Calu3 (cell line): ENCODE measurements at regions not wholly inside any gene's neighbourhood (a gene's known extent, or its start where the extent isn't known, plus 50 kb on each side); places are given as distances from the start of the nearest gene placed in this dataset.

Experiments
- BruUV-seq: library from RNA; stranded (reverse); fragments of 400-500 nt; replicated peaks from 2 replicates; lab custom pipeline; 2021; lab: Mats Ljungman, UMichigan
- CTCF ChIA-PET: fragments of 300-600 bp; sonication (Branson Sonifier 250); formaldehyde crosslinking; loops from one replicate; lab custom pipeline; 2022; ENCODE audit warnings: antibody characterized with exemption; lab: Charles Lee
- DNase-seq: peaks from one replicate; pipeline ENCODE4 v3.0.0; 2022
- H3K27ac Mint-ChIP-seq: one replicate; pipeline ENCODE4 v1.8.0; 2022; ENCODE audit warnings: mixed read lengths; ENCODE audit not compliant: unreplicated experiment
- H3K27me3 Mint-ChIP-seq: one replicate; pipeline ENCODE4 v1.8.0; 2022; ENCODE audit warnings: mixed read lengths; ENCODE audit not compliant: unreplicated experiment
- H3K36me3 Mint-ChIP-seq: one replicate; pipeline ENCODE4 v1.8.0; 2022; ENCODE audit warnings: mild to moderate bottlenecking, moderate library complexity, mixed read lengths; ENCODE audit not compliant: insufficient read depth, unreplicated experiment
- H3K4me1 Mint-ChIP-seq: one replicate; pipeline ENCODE4 v1.8.0; 2022; ENCODE audit warnings: mild to moderate bottlenecking, low read depth, mixed read lengths; ENCODE audit not compliant: unreplicated experiment
- H3K4me3 Mint-ChIP-seq: one replicate; pipeline ENCODE4 v1.8.0; 2022; ENCODE audit warnings: mild to moderate bottlenecking, low read depth, moderate library complexity, mixed read lengths; ENCODE audit not compliant: unreplicated experiment
- H3K9me3 Mint-ChIP-seq: one replicate; pipeline ENCODE4 v1.8.0; 2022; ENCODE audit warnings: low read depth, mixed read lengths; ENCODE audit not compliant: unreplicated experiment
- intact Hi-C: fragments of 100-400 bp; cut with micrococcal nuclease; formaldehyde crosslinking; loops from one replicate; pipeline ENCODE4 v1.10.0; 2022; ENCODE audit not compliant: unreplicated experiment
- TF ChIP-seq, protein P1 (sequence below): fragments of 200-600 bp; IDR thresholded peaks from one replicate; pipeline ENCODE4 v1.8.0; 2022; ENCODE audit warnings: antibody characterized with exemption; ENCODE audit not compliant: unreplicated experiment

DNA sequence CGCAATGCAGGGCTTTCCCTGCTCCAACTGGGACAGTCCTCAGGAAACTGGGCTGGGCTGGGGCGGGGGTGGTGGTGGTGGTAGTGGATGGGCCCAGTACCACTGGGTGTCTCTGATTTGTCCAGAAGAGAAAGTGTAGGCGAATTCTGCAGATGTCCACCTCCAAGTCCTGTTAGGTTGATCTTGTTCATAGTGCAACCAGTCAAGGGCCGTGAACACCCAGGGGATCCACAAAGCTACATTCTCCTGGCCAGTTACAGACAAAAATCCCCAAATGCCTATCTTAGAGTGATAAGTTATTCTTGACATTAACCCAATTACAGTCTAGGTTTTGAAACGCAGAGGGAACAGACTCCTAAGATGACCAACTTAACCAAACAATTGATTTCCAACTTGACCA, 97.5 kb upstream of the SHB start:
- CTCF ChIA-PET, result no interaction called here
- no peak overlapping the region for H3K4me3 Mint-ChIP-seq
- intact Hi-C loops, result no loop called here
- no peak for DNase-seq
- no TSS peak for BruUV-seq
- H3K36me3 Mint-ChIP-seq, result peaks cover 10% of the 10 kb centered on the region
- no peaks in the 10 kb centered on the region for H3K27me3 Mint-ChIP-seq
- no peak overlapping the region for H3K27ac Mint-ChIP-seq
- TF ChIP-seq, protein P1, sequence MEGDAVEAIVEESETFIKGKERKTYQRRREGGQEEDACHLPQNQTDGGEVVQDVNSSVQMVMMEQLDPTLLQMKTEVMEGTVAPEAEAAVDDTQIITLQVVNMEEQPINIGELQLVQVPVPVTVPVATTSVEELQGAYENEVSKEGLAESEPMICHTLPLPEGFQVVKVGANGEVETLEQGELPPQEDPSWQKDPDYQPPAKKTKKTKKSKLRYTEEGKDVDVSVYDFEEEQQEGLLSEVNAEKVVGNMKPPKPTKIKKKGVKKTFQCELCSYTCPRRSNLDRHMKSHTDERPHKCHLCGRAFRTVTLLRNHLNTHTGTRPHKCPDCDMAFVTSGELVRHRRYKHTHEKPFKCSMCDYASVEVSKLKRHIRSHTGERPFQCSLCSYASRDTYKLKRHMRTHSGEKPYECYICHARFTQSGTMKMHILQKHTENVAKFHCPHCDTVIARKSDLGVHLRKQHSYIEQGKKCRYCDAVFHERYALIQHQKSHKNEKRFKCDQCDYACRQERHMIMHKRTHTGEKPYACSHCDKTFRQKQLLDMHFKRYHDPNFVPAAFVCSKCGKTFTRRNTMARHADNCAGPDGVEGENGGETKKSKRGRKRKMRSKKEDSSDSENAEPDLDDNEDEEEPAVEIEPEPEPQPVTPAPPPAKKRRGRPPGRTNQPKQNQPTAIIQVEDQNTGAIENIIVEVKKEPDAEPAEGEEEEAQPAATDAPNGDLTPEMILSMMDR, result no peak
- H3K4me1 Mint-ChIP-seq, result peaks cover 9% of the 10 kb centered on the region
- H3K9me3 Mint-ChIP-seq, result no peaks in the 10 kb centered on the region

DNA sequence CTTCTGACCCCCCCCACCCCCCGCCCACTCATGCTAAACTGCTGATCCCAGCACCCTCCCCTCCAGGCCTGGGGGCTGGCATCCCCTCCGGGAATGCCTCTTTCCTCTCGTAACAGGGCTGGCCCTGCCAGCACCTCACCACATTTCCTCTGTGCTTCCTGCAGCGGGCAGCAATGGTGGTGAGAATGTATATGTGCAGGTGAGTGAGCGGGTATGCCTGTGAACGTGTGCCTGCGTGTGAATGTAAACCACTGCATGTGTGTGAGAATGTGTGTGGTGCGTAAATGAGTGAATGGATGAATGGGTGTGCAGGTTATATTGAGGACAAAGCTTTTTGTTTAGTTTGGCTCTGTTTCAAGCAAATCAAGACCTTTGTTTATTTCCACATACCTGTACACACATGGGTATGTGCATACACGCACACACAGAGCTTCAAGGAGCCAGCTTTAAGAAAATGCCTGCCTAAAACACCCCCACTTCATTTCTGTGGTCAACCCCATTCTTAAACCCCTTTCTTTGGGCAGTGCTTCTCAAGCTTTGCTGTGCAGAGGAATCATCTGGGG, 95.7 kb upstream of the SHB start:
- intact Hi-C loops, result no loop called here
- Mint-ChIP-seq H3K27ac (no peak overlapping the region), H3K4me1 (no peaks in the 10 kb centered on the region), H3K36me3 (no peaks in the 10 kb centered on the region), H3K27me3 (no peaks in the 10 kb centered on the region), H3K9me3 (no peaks in the 10 kb centered on the region), H3K4me3 (no peak overlapping the region)
- DNase-seq, result no peak
- no TSS peak for BruUV-seq
- TF ChIP-seq, protein P1, result no peak
- CTCF ChIA-PET, result no interaction called here

DNA sequence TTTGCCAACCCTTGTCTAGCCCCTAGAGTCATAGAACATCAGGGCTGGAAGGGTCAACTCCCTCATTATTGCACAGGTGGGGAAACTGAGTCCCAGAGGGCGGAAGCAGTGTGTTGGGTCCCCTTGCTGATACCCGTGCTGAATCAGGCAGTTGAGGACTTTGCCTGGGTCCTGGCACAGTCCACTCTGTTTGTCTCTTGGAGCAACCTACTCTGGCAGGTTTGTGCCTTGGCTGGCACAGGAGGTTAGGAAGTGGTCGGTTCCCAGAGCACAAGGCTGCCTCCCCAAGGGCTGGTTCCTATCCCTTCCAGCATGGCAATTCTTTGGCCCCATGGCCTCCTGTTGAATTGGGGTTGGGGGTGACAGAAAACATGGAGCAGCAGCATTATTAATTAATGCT, 94.5 kb upstream of the SHB start:
- TF ChIP-seq, protein P1, result no peak
- Mint-ChIP-seq H3K4me1 (no peaks in the 10 kb centered on the region), H3K27me3 (no peaks in the 10 kb centered on the region), H3K9me3 (no peaks in the 10 kb centered on the region), H3K27ac (no peak overlapping the region), H3K4me3 (no peak overlapping the region), H3K36me3 (no peaks in the 10 kb centered on the region)
- CTCF ChIA-PET, result no interaction called here
- BruUV-seq, result no TSS peak
- intact Hi-C loops, result no loop called here
- DNase-seq, result no peak

DNA sequence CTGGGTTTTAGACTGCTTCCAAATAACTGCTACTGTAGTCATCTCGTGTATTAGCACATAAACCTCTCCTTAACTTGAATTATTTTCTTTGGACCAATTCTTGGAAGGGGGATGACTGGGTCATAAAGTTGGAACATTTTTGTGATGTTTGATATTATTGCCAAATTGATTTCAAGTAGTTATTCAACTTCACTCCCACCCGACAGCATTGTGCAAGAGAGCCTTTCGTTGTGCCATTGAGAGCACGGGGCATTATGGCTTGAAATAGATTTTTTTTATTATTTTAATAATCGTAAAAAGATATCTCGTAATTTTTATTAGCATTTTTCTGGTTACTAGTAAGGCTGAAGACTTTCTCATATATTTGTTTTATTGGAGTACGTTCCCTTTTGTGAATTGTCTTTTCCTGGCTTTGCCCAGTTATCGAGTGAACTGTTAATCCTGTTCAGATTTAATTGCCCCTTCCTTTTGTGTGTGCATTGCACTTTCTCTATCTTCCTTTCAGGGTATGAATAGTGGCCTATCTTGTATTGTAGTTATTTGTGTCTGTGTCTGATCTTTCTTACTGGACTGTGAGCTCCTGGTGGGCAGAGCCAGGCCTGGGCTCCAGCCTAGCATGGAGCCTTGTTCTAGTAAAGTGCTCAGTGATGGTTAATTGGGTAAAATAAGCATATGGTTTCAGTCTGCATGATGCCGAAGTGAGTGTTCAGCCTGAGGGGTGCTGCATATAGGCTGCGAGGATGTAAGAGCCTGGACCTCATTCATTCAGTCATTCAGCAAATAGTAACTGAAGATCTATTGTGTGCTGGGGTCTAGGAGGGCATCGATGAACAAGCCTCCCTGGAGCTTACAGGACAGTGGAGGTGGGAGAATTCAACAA, 93.5 kb upstream of the SHB start:
- TF ChIP-seq, protein P1, result no peak
- no peak for DNase-seq
- Mint-ChIP-seq H3K27me3 (no peaks in the 10 kb centered on the region), H3K36me3 (no peaks in the 10 kb centered on the region), H3K4me1 (no peaks in the 10 kb centered on the region), H3K4me3 (no peak overlapping the region), H3K27ac (no peak overlapping the region), H3K9me3 (no peaks in the 10 kb centered on the region)
- no TSS peak for BruUV-seq
- intact Hi-C loops, result no loop called here
- CTCF ChIA-PET, result no interaction called here
